Embryonic facial prominence (tissue), 1 donor: ENCODE measurements at regions not wholly inside any gene's neighbourhood (a gene's known extent, or its start where the extent isn't known, plus 50 kb on each side); places are given as distances from the start of the nearest gene placed in this dataset.

Source experiments
- DNase-seq: peaks from one replicate; pipeline ENCODE4 v3.0.0-alpha.2; 2016; ENCODE audit errors: extremely low spot score

- DNase-seq: no peak
Measured at GRCh38 chr2:160630801-160631590, 137.4 kb upstream of the RBMS1 start.

GRCh38 chr2:160632084-160632975 is 138.7 kb upstream of the RBMS1 start:
- no peak for DNase-seq

GRCh38 chr2:160634436-160634835 is 140.8 kb upstream of the RBMS1 start:
- no peak for DNase-seq

GRCh38 chr2:160635488-160635887 is 141.9 kb upstream of the RBMS1 start:
- no peak for DNase-seq

GRCh38 chr2:160639472-160639871 is 145.9 kb upstream of the RBMS1 start:
- DNase-seq: no peak

- no peak for DNase-seq
Measured at GRCh38 chr2:160646684-160647444, 153.3 kb upstream of the RBMS1 start.

GRCh38 chr2:160647967-160648685 is 154.5 kb upstream of the RBMS1 start:
- DNase-seq: no peak

- DNase-seq: no peak
Measured at GRCh38 chr2:160649698-160650097, 156.1 kb upstream of the RBMS1 start.

GRCh38 chr2:160650196-160651118 is 156.8 kb upstream of the RBMS1 start:
- no peak for DNase-seq

GRCh38 chr2:160651416-160652200 is 158.0 kb upstream of the RBMS1 start:
- no peak for DNase-seq

- DNase-seq: no peak
Measured at GRCh38 chr2:160652236-160652635, 158.6 kb upstream of the RBMS1 start.

GRCh38 chr2:160657196-160657595 is 163.6 kb upstream of the RBMS1 start:
- DNase-seq: no peak

- DNase-seq: no peak
Measured at GRCh38 chr2:160658851-160659250, 165.2 kb upstream of the RBMS1 start.

GRCh38 chr2:160660741-160661140 is 167.1 kb upstream of the RBMS1 start:
- DNase-seq: no peak

GRCh38 chr2:160664603-160665140 is 171.1 kb upstream of the RBMS1 start:
- DNase-seq: no peak

- DNase-seq: peak; percentile 79
Measured at GRCh38 chr2:160666154-160667060, 172.8 kb upstream of the RBMS1 start.

- no peak for DNase-seq
Measured at GRCh38 chr2:160667811-160668210, 174.2 kb upstream of the RBMS1 start.

- DNase-seq: no peak
Measured at GRCh38 chr2:160670618-160671017, 177.0 kb upstream of the RBMS1 start.
